HG03469 (cell line): ENCODE measurements at regions not wholly inside any gene's neighbourhood (a gene's known extent, or its start where the extent isn't known, plus 50 kb on each side); places are given as distances from the start of the nearest gene placed in this dataset.
"Not testable (repeated sequence)": the region's sequence is repeated elsewhere in the genome, so short reads cannot be mapped to it uniquely, and the experiment has no call there.

Experiments
- ATAC-seq: cut with Tn5 transposase; IDR thresholded peaks from one replicate; pipeline ENCODE4 v1.9.1; 2021; ENCODE audit warnings: mild to moderate bottlenecking, moderate library complexity, moderate number of reproducible peaks; ENCODE audit not compliant: unreplicated experiment

- ATAC-seq, result no peak
Observed at GRCh38 chr13:94824601-94825000, 112.3 kb upstream of the SOX21 start.

GRCh38 chr13:94822356-94822755 lies 110.0 kb upstream of the SOX21 start:
- ATAC-seq, result no peak

GRCh38 chr13:94816256-94816655 lies 103.9 kb upstream of the SOX21 start:
- ATAC-seq, result no peak

- ATAC-seq, result peak; percentile 81
Observed at GRCh38 chr13:94813920-94814475, 101.7 kb upstream of the SOX21 start.

GRCh38 chr13:94811753-94812152 lies 99.4 kb upstream of the SOX21 start:
- ATAC-seq, result no peak

- no peak for ATAC-seq
Observed at GRCh38 chr13:94800423-94800822, 88.1 kb upstream of the SOX21 start.

GRCh38 chr13:94799299-94799698 lies 87.0 kb upstream of the SOX21 start:
- ATAC-seq, result no peak

- ATAC-seq, result no peak
Observed at GRCh38 chr13:94798738-94799137, 86.4 kb upstream of the SOX21 start.

- no peak for ATAC-seq
Observed at GRCh38 chr13:94795292-94795691, 82.9 kb upstream of the SOX21 start.

GRCh38 chr13:94786246-94786645 lies 73.9 kb upstream of the SOX21 start:
- ATAC-seq, result not testable (repeated sequence)

GRCh38 chr13:94784066-94784465 lies 71.7 kb upstream of the SOX21 start:
- ATAC-seq, result no peak

- ATAC-seq, result no peak
Observed at GRCh38 chr13:94783489-94783888, 71.1 kb upstream of the SOX21 start.

- no peak for ATAC-seq
Observed at GRCh38 chr13:94780421-94780820, 68.1 kb upstream of the SOX21 start.

- no peak for ATAC-seq
Observed at GRCh38 chr13:94778986-94779385, 66.6 kb upstream of the SOX21 start.

GRCh38 chr13:94778585-94778984 lies 66.2 kb upstream of the SOX21 start:
- ATAC-seq, result no peak

- no peak for ATAC-seq
Observed at GRCh38 chr13:94776956-94777355, 64.6 kb upstream of the SOX21 start.

GRCh38 chr13:94776300-94776699 lies 64.0 kb upstream of the SOX21 start:
- no peak for ATAC-seq

- ATAC-seq, result no peak
Observed at GRCh38 chr13:94765814-94766213, 53.5 kb upstream of the SOX21 start.

GRCh38 chr13:94764576-94765321 lies 52.4 kb upstream of the SOX21 start:
- no peak for ATAC-seq
